C4-2B (cell line): ENCODE measurements at regions not wholly inside any gene's neighbourhood (a gene's known extent, or its start where the extent isn't known, plus 50 kb on each side); places are given as distances from the start of the nearest gene placed in this dataset.
"Not testable (repeated sequence)": the region's sequence is repeated elsewhere in the genome, so short reads cannot be mapped to it uniquely, and the experiment has no call there.

Experiments used
- ZFX ChIP-seq: fragments of 450-650 bp; IDR thresholded peaks from 2 replicates; pipeline ENCODE4 v1.6.1; 2017
- TF ChIP-seq, protein P1 (sequence below): fragments of 450-650 bp; conservative IDR thresholded peaks from 2 replicates; pipeline ENCODE4 v1.5.1; 2017; ENCODE audit warnings: mild to moderate bottlenecking

DNA sequence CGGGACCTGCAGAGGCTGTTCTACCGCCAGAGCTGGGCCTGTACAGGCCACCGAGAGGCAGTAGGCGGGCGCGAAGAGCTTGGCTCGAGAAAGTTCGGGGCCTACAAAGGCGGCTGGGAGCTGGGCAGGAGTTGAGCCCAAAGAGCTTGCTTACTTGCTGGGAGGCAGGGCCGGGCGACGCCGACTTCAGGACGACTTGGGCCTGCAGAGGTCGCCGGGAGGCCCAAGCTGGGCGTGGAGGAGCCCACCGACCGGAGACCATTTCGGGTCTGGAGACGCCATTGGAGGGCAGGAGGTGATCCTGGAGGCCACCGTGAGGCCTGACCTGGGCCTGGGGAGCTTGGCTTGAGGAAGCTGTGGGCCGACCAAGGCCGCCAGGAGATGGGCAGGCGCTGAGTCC is 258.4 kb upstream of the NUPR2 start:
- TF ChIP-seq, protein P1, sequence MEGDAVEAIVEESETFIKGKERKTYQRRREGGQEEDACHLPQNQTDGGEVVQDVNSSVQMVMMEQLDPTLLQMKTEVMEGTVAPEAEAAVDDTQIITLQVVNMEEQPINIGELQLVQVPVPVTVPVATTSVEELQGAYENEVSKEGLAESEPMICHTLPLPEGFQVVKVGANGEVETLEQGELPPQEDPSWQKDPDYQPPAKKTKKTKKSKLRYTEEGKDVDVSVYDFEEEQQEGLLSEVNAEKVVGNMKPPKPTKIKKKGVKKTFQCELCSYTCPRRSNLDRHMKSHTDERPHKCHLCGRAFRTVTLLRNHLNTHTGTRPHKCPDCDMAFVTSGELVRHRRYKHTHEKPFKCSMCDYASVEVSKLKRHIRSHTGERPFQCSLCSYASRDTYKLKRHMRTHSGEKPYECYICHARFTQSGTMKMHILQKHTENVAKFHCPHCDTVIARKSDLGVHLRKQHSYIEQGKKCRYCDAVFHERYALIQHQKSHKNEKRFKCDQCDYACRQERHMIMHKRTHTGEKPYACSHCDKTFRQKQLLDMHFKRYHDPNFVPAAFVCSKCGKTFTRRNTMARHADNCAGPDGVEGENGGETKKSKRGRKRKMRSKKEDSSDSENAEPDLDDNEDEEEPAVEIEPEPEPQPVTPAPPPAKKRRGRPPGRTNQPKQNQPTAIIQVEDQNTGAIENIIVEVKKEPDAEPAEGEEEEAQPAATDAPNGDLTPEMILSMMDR: not testable (repeated sequence)
- not testable (repeated sequence) for TF ChIP-seq ZFX
